Uterus (tissue), 2 donors: ENCODE measurements at regions not wholly inside any gene's neighbourhood (a gene's known extent, or its start where the extent isn't known, plus 50 kb on each side); places are given as distances from the start of the nearest gene placed in this dataset.

ENCODE experiments used
- POLR2A ChIP-seq, 2 donors: fragments of 450-650 bp; IDR thresholded peaks; one replicate each; pipeline ENCODE4 v1.6.1; 2016; ENCODE audit warnings: antibody characterized with exemption in 2 of 2, mild to moderate bottlenecking in 1 of 2, moderate library complexity in 1 of 2
- TF ChIP-seq, protein P1 (sequence below), 4 experiments: fragments of 200-600 bp in 2 of 4; fragments of 450-650 bp in 2 of 4; sonication (generic) in 2 of 4; IDR thresholded peaks; one replicate each; pipeline ENCODE4 v1.5.1; 2016 to 2019; ENCODE audit warnings: antibody characterized with exemption in 4 of 4, mild to moderate bottlenecking in 2 of 4, moderate library complexity in 1 of 4

DNA sequence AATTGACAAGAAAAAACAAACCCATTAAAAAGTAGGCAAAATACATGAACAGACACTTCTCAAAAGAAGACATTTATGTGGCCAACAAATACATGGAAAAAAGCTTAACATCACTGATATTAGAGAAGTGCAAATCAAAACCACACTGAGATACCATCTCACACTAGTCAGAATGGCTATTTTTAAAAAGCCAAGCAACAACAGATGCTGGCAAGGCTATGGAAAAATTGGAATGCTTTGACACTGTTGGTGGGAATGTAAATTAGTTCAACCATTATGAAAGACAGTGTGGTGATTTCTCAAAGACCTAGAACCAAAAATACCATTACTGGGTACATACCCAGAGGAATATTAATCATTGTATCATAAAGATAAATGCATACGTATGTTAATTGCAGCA lies 641.1 kb upstream of the B3GALT2 start:
- TF ChIP-seq, protein P1, sequence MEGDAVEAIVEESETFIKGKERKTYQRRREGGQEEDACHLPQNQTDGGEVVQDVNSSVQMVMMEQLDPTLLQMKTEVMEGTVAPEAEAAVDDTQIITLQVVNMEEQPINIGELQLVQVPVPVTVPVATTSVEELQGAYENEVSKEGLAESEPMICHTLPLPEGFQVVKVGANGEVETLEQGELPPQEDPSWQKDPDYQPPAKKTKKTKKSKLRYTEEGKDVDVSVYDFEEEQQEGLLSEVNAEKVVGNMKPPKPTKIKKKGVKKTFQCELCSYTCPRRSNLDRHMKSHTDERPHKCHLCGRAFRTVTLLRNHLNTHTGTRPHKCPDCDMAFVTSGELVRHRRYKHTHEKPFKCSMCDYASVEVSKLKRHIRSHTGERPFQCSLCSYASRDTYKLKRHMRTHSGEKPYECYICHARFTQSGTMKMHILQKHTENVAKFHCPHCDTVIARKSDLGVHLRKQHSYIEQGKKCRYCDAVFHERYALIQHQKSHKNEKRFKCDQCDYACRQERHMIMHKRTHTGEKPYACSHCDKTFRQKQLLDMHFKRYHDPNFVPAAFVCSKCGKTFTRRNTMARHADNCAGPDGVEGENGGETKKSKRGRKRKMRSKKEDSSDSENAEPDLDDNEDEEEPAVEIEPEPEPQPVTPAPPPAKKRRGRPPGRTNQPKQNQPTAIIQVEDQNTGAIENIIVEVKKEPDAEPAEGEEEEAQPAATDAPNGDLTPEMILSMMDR (IDR thresholded peaks at IDR 0.05): no peak
- no peak for TF ChIP-seq POLR2A (IDR thresholded peaks at IDR 0.05)
